Activated CD8-positive, alpha-beta memory T cell treated with anti-CD3 and anti-CD28 coated beads for 36 hours (primary cell): ENCODE measurements at regions not wholly inside any gene's neighbourhood (a gene's known extent, or its start where the extent isn't known, plus 50 kb on each side); places are given as distances from the start of the nearest gene placed in this dataset.
"Not testable (repeated sequence)": the region's sequence is repeated elsewhere in the genome, so short reads cannot be mapped to it uniquely, and the experiment has no call there.

ENCODE experiments used
- CTCF ChIA-PET: fragments of 350-600 bp; sonication (Branson Sonifier 250); formaldehyde crosslinking; loops from one replicate; lab custom pipeline; 2021; ENCODE audit warnings: antibody characterized with exemption; lab: Charles Lee
- POLR2A ChIA-PET: fragments of 350-600 bp; sonication (Branson Sonifier 250); formaldehyde crosslinking; loops from one replicate; lab custom pipeline; 2021; ENCODE audit warnings: antibody characterized with exemption; lab: Charles Lee

DNA sequence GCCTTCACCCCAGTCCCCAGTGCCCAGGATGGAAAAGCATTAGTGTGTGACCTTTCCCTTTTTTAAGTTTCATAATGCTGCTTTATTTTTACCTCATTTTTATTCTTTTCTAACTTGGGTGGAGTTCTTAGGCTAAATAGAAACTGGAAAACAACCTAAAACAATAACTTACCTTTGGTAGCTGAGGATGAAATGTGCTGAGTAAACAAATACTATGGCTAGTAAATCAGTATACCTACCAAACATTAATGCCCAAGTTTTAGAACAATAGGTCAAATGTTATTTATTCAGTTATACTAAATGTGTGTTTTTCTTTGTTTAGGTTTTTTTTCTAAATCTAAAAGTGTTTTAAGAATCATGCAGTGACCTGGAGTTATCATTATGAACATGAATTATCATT lies 226.6 kb upstream of the G2E3 start:
- POLR2A ChIA-PET = no interaction called here
- CTCF ChIA-PET = no interaction called here

DNA sequence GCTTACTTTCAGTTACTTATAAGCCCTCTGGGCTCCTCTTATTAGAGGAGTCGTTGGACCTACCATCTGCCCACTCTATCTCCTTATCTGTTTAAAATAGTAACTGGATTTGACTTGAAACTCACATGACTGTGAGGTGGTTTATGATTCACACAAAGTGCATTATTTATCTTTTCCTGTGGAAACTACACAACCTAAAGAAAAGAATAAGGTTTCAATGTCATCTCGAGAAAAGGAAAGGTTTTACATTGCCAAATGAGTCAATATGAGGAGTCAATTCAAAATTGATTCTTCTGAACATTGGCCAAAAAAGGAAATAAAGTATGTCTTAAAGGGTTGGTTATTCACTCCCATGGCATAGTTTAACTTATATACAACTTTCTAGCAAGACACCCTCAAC lies 225.0 kb upstream of the G2E3 start:
- POLR2A ChIA-PET = no interaction called here

DNA sequence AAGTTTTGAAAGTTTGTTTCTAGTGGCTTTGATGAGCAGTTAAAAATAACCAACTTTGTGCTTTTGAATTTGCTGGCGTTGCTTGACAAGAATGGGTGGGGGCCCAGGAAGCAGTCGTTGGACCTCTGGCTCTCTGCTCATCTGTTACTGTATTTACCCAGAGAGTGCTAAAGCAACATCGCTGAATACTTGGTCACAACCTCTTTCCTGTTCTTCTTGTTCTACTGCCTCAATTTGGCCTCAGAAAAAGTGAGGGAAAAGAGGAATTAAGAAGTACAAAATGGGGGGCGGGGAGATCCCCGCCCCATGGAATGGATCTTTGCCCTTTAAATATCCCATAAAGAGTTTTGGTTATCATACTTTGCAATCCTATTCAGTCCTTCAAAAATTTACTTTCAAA lies 221.5 kb upstream of the G2E3 start:
- ChIA-PET POLR2A (no interaction called here), CTCF (no interaction called here)

More for the DNA sequence above, 225.0 kb upstream of the G2E3 start:
- CTCF ChIA-PET = no interaction called here

DNA sequence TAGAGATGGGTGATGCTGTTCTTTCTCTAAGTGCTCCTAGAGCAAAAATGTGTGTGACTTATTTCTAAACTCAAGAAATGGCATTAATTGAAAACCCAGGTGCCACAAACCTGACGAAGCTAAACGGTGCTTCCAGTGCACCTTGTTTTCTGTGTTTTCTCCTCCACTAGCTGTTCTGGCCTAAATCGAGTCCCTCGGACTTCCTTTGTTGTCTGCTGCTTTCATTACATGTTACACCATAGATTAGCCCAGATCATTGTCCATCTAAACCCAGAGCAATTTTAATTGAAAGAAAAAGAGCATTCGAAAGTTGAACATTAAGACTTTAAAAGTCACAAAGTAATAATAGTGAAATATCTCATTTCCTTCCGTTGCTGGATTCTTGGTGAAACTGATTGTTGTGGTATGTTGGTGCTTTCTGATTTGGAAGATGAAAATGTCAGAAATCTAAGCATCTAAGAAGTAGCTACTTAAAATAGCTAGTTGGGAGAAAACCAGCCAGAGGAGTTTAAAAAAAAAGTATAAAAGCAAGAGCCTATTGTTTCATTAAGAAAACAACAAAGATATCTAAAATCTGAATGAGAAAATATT lies 219.6 kb upstream of the G2E3 start:
- CTCF ChIA-PET = no interaction called here
- POLR2A ChIA-PET = no interaction called here

DNA sequence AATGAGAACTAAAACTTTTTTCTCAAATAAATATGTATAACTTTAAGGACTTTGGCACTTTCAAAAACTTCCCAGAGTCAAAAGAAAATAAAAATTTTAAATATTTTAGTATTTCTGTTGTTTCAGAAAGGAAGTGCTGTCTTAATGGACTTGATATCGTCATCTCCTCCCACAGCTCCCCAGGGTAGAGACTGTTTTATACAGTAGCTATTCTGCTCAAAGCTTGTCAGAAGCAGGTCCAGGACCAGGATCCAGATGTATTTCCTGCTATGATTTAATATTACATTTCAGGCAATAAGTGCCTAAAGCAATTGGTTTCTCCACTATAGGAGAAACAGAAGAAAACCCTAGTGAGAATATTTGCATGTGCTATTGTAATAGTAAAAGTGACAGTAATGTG lies 218.5 kb upstream of the G2E3 start:
- ChIA-PET CTCF (no interaction called here), POLR2A (no interaction called here)

DNA sequence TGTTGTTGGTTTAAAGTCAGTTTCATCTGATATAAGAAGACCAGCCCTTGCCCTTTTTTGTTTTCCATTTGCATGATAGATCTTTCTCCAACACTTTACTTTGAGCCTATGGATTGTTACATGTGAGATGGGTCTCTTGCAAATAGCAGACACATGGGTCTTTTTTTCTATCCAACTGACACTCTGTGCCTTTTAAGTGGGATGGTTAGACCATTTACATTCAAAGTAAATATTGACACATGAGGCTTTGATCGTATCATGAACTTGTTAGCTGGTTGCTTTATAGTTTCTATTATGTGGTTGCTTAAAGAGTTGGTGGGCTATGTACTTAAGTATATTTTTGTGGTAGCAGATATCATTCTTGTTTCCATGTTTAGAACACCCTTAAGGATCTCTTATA lies 213.4 kb upstream of the G2E3 start:
- ChIA-PET CTCF (no interaction called here), POLR2A (no interaction called here)

DNA sequence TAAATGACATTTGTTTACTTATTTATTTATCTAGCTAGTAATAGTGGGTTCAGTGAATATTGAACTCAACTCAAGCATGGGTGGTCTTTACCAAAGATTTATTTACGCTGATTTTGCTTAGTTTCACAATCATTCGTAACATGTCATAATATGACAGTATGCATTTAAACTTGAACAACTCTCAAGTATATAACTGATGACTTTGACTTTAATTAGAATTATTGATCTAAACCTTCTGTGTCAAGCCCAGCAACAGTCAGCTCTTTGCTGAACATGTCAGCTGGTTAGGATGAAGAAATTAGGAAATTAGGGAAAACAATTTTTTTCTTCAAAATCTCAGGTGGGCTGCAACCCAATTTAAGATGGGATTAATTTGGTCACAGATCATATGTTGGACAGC lies 210.5 kb upstream of the G2E3 start:
- ChIA-PET POLR2A (no interaction called here), CTCF (no interaction called here)

DNA sequence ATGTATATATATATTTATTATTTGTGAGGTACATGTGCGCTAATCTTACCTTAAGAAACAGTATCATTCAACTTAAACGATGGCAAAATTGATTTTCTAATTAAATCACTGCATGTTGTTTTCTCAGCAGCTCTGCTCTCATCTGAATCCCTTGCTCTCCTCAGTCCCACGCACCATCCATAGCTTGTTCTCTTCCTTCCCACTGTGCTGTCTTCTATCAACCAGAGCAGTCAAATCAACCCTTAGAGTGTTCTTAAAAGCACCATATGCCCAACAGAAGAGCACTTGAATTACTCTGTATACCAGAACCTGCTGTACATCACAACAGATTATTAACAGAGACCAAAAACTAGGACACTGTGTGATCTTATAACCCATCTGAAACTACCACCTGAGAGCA lies 209.4 kb upstream of the G2E3 start:
- ChIA-PET CTCF (no interaction called here), POLR2A (no interaction called here)

DNA sequence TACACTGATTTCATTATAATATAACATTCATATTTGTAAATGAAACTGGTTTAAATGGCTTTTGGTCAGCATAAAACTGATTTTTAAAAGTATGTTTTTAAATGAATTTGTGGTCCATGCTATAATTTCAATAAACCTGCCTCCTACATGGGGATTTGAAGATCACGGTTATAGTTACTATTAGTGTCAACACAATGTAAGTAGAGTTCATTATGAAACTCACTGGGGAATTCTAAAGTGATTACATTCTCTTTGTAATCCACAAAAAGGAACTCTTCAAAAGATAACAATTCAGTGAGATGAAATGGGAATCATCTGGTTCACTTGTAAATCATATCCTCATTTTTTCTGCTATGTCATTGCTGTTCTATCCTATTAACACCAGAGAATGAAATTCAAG lies 204.5 kb upstream of the G2E3 start:
- CTCF ChIA-PET = no interaction called here
- POLR2A ChIA-PET = no interaction called here

DNA sequence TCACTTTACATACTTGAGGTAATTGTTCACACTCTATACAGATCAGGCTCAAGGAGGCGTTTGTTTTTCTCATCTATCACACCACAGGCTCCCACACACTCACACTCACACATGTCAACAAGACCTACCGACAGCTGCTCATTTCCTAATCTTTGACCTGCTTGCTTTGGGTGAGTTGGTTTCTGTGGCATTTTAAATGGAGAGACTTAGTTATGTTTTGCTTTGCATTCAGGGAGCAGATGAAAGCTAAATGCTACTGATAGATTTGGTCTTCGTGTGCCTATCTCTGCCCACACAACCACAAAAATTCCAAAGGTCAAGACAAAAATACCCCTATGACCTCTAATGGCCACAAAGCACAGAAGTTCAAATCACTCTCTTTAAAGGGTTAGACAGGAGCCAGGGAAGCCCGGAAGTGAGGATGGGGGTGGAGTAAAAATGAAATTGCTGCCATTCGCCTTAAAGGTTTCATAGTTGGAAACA lies 203.5 kb upstream of the G2E3 start:
- CTCF ChIA-PET = no interaction called here
- POLR2A ChIA-PET = no interaction called here

DNA sequence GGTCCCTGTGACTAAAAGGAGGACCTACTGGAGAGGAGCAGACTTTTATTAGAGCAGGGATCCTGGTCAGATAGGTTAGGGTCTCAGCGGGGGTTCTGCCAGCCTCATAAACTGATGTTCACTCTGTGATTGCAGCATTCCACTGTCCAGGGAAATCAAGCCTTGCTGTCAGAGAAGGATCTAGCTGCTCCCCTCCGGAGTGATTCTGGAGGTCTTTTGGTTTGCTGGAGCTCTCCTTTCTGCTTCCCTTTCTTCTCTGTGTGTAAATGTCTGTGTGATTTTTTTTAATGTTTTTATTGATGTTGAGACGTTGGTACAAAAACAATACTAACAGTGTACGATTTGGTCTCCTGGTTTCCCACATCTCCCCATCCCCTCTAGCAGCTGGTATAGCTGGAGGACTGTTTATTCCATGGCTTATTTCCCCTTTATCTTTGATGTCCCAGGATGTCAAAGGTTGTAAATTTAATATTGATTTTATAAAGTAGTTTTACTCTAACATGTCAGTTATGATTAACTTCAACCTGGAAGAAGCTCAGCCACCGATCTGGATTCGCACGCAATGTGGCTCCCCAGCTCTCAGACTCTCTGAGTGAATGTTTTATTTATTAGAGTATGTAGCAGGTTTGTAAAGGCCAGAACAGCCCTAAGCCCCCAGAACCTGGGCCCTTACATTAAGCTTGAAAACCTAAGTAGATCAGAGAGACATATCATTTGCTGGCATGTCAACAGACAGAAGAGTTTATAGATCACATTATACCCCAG lies 202.3 kb upstream of the G2E3 start:
- CTCF ChIA-PET = no interaction called here
- POLR2A ChIA-PET = no interaction called here

DNA sequence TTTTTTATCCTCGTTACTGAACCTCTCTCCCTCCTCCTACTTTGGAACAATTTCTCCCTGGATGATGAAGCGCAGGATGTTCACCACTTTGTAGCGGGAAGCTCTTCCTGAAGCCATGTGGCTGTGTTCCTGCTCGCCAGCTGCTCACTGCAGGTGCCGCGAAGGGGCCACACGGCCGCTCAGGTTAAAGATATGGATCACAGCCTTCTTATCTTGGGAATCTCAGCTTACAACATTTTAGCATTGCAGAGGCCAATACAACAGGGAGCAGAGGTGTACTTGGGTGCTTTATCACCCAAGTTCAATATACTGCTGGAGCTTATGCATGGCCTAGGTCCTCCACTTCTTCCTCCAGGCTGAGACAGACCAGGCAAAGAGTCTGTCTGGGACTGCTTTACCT lies 201.2 kb upstream of the G2E3 start:
- ChIA-PET POLR2A (no interaction called here), CTCF (no interaction called here)

DNA sequence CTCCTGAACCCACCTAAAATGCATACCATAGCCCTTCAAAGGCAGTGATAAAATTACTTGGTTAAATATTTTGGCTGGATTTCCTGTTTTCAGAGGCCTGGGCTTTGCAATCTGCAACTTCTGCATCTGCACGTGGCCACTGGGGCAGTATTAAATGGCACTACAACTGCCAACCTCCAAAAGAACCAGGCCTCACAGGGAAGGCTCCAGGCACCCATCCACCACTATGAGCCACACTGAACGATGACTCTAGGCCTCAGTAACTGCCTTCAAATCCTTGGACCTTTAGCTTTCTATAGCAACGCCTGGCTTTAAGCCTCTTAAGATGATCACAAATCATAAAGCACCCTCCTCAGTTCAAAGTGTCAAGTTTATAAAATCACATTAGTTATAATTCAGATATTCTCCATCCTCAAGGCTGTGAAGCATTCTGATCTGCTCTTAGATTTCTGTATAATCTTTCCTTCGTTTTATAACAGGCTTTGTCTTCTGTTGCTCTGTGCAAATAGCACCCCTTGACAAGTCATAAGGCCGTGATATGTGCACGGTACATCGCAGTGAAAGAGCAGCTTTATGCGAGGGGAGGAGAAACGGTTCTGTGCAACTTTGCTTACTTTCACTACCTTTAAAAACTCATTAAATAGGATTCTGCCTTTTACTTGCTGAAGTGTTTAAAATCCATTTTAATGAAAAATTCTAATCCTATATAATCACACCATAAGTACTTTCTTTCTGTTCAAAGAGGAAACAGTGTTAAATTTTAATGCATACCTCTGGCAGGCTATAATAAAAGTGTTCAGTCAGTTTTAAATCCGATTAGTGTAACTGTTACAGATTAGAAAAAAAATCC lies 196.4 kb upstream of the G2E3 start:
- ChIA-PET POLR2A (no interaction called here), CTCF (no interaction called here)

DNA sequence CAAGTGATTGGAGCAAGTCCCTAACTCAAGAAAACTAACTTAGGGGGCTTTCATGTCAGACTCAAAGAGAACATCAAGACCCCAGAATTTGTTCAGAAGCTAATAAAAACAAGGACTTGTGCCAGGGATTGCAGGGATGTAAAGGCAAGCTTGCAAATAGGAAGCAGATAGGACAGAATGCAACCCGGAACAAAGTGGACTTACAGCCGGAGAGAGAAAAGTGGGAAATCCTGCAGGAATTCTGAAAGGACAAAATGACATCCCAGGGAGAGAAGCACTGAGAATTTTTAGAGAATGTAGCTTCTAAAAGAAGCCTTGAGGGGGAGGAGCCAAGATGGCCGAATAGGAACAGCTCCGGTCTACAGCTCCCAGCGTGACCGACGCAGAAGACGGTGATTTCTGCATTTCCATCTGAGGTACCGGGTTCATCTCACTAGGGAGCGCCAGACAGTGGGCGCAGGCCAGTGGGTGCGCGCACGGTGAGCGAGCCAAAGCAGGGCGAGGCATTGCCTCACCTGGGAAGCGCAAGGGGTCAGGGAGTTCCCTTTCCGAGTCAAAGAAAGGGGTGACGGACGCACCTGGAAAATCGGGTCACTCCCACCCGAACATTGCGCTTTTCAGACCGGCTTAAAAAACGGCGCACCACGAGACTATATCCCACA lies 195.6 kb upstream of the G2E3 start:
- CTCF ChIA-PET = not testable (repeated sequence)

DNA sequence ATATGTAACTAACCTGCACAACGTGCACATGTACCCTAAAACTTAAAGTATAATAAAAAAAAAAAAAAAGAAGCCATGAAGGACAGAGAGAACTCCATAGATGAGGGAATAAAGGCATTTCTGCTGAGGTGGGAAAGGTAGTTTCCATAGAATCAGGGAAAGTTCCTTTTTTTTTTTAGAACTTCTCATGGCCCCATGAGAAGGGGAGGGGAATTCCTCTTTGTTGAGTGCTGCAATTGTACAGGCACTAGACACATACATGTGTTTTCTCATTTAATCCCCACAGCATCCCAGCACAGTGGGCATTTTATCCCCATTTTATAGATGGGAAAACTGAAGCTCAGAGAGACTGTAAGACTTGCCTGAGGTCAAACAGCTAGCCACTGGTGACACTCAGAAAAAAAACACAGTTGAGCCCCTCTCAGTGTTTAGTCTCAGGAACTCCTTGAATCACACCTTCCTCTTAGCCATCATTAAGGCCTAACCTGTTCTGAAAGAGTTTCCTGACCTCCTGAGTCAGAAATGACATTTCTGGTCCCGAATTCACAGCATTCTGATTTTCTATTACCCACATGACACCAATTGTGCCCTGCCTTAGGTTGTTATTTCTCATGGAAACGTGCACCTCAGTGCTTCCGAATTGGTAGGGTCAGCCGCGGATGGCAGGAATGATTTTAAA lies 189.3 kb upstream of the G2E3 start:
- ChIA-PET POLR2A (no interaction called here), CTCF (no interaction called here)

More for the DNA sequence above, 195.6 kb upstream of the G2E3 start:
- POLR2A ChIA-PET = not testable (repeated sequence)

DNA sequence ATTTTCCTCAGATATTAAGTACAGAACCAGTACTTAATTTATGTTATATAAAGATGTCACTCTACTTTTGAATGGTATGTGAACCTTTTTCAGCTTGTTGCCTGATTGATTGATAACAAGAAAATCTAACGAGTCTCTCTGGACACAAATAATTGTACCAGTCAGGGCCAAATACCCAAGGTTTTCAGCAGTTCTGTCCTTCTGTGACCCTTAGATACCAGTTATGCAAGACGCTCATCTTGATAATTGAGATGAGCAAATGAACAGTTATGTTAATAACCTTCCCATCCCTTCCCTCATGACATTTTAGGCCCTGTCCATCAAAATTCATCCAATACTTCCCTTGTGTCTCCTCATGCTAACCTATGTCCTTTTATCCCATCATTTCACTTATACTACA lies 185.9 kb upstream of the G2E3 start:
- ChIA-PET CTCF (no interaction called here), POLR2A (no interaction called here)

DNA sequence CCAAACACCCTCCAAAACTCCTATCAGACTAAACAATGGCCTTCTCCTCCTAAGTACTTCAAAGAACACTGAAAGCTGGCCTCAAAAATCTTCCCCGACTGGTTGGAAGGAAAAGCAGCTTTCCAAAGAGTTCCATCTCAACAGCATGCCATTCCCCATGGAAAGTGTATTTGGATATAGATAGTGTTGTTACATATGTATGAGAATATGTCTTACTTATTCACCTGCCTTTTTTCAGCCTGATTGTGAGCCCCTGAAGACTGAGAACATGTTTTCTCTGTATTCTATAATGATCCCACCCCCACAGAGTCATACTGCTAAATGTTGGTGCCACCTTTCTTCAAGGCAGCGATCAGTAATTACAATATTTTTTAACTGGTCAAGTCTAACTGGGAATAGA lies 185.4 kb upstream of the G2E3 start:
- ChIA-PET POLR2A (no interaction called here), CTCF (interaction anchor here (2.5 kb wide), 1 partner anchor 69 kb away, joined by 7 read pairs; no protein-coding TSS in a partner anchor)

DNA sequence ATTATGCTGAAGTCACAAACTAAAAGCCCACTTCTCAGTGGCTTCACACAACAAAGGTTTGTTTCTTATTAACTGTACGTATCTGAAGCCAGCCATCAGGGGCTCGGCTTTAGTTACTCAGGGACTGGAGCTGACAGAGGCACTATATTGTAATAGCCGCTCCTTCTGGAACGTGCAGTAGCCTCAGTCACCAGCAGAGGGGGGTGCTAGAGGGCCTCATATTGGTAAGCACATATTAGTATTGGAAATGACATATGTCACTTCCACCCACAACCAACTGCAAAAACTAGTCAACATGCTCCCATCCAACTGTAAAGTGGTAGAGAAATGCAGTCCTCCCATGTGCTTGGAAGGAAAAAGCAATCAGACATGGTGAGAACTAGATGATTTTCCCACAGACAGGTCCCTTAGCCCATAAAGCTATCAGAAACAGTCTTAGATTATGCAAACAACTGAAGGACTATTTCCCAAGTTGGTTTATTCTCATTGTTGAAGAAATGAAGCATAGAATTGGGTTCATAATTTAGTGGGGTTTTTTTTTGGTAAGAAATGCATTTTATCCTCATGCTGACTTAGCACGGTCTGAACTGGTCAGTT lies 183.6 kb upstream of the G2E3 start:
- ChIA-PET POLR2A (no interaction called here), CTCF (interaction anchor here (1.0 to 2.5 kb wide), 3 partner anchors 9 to 67 kb away, joined by 3 to 7 read pairs (median 3); no protein-coding TSS in a partner anchor)

DNA sequence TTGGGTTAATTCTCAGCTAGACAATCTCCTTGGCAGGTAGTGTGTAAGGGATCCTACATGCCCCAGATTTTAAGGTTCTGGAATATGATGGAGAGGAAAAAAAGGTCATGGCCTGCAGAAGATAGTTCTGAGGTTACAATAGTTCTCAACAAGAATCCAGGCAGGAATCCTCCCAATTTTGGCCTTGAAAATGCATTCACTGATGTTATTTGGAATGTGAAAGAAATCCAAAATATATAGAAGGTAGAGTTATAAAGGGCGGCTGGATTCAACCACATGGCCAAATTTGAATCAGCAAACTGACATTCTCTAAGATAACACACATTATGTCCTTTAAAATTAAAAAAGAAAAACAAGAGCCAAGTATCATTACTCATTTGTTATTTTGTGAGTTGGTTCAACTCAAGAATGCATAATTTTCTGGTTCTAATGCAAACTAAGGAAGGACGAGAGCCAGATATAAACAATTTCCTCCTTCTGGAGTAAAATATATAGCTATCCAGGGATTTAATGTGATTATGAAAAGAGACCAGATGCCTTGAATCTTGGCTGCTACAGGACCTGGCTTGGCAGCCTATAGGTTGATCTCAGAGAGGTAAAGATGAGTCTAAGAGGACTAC lies 177.0 kb upstream of the G2E3 start:
- POLR2A ChIA-PET = no interaction called here
- CTCF ChIA-PET = no interaction called here
